AG09319 (cell line): ENCODE measurements at regions not wholly inside any gene's neighbourhood (a gene's known extent, or its start where the extent isn't known, plus 50 kb on each side); places are given as distances from the start of the nearest gene placed in this dataset.

ENCODE experiments used
- DNase-seq: peaks from one replicate; pipeline ENCODE4 v3.0.0-alpha.2; 2010; ENCODE audit warnings: low read depth; ENCODE audit errors: extremely low read depth
- TF ChIP-seq, protein P1 (sequence below): IDR thresholded peaks from 2 replicates; pipeline ENCODE4 v1.5.1; 2011; ENCODE audit warnings: low read depth, mild to moderate bottlenecking, inconsistent platforms, low read length, moderate library complexity

DNA sequence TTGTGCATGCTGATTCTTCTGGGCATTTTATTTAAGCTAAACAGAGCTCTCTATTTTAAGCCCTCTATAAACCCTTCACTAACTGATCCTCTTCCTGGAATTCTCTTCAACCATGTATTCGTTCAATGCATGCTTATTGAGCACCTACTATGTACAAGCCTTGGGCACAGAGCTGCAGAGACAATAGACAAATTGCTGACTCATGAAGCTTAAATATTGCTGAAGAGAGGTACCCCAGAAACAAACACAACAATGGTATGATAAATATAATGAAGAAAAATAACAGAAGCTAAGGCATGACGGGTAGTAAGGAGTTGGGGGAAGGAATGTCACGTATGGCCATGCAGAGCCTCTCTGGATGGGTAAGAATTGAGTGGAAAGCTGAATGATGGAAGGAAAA is 222.2 kb downstream of the PPARGC1A start:
- TF ChIP-seq, protein P1, sequence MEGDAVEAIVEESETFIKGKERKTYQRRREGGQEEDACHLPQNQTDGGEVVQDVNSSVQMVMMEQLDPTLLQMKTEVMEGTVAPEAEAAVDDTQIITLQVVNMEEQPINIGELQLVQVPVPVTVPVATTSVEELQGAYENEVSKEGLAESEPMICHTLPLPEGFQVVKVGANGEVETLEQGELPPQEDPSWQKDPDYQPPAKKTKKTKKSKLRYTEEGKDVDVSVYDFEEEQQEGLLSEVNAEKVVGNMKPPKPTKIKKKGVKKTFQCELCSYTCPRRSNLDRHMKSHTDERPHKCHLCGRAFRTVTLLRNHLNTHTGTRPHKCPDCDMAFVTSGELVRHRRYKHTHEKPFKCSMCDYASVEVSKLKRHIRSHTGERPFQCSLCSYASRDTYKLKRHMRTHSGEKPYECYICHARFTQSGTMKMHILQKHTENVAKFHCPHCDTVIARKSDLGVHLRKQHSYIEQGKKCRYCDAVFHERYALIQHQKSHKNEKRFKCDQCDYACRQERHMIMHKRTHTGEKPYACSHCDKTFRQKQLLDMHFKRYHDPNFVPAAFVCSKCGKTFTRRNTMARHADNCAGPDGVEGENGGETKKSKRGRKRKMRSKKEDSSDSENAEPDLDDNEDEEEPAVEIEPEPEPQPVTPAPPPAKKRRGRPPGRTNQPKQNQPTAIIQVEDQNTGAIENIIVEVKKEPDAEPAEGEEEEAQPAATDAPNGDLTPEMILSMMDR: no peak
- no peak for DNase-seq

DNA sequence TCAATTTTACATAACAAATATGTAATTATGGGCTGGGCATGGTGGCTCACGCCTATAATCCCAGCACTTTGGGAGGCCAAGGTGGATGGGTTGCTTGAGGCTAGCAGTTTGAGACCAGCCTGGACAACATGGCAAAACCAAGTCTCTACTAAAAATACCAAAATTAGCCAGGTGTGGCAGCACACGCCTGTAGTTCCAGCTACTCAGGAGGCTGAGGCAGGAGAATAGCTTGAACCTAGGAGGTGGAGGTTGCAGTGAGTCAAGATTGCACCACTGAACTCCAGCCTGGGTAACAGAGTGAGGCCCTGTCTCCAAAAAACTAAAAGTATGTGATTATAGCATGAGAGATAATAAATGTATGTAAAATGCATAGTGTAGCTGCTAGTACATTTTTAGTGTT is 229.0 kb downstream of the PPARGC1A start:
- TF ChIP-seq, protein P1: no peak
- DNase-seq: no peak

DNA sequence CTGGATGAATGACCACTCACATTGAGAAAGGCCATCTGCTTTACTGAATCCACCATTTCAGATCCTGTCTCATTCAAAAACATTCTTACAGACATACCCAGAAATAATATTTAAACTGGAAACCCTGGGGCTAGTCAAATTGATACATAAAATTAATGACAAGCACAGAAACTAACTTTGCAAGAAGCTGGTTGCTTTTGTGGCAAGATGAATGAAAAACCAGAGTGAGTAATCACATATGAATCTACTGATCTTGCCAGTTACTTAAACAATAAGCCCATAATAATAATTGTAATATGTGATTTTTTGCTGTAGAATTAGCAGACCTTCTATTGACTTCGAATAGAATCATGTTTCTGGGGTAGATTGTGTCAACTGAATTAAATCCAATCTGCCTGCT is 235.1 kb downstream of the PPARGC1A start:
- TF ChIP-seq, protein P1: no peak
- no peak for DNase-seq

DNA sequence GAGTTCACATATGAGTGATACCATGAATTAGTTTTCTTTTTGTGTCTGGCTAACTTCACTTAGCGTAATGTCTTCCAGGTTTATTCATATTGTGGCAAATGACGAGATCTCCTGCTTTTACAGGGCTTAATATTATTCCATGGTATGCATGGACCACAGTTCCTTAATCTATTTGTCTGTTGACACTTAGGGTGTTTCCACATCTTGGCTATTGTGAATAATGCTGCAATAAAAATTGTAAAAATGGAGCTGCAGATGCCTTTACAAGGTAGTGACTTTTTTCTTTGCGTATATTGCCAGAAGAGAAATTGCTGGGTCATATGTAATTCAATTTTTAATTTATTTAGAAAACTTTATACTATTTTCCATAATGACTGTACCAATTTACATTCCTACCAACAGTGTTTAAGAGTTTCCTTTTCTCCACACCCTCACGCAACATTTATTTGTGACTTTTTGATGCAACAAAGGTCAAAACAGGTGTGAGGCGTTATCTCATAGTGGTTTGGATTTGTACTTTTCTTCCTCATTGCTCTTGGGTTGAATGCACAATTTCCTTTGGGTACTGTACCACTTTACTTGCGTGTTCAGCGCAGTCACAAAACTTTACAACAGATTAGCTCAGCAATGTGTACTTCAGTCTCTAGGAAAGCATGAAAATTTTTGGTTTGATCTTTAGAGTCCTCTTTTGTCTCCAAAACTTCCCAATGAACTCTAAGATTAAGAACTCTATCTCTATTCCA is 240.8 kb downstream of the PPARGC1A start:
- no peak for DNase-seq
- TF ChIP-seq, protein P1: no peak

DNA sequence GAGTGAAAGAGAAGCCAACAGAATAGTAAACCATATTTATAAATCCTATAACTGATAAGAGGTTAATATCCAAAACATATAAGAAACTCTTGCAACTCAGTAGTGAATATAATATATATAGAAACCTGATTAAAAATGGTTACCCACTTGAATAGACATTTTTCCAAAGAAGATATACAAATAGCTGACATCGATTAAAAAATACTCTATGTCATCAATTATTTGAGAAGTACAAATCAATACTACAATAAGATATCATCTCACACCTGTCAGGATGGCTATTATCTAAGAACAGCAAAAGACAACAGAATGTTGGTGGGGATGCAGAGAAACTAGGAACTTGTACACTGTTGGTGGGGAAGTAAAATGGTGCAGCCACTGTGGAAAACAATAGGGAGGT is 254.4 kb downstream of the PPARGC1A start:
- DNase-seq: no peak
- TF ChIP-seq, protein P1: no peak

DNA sequence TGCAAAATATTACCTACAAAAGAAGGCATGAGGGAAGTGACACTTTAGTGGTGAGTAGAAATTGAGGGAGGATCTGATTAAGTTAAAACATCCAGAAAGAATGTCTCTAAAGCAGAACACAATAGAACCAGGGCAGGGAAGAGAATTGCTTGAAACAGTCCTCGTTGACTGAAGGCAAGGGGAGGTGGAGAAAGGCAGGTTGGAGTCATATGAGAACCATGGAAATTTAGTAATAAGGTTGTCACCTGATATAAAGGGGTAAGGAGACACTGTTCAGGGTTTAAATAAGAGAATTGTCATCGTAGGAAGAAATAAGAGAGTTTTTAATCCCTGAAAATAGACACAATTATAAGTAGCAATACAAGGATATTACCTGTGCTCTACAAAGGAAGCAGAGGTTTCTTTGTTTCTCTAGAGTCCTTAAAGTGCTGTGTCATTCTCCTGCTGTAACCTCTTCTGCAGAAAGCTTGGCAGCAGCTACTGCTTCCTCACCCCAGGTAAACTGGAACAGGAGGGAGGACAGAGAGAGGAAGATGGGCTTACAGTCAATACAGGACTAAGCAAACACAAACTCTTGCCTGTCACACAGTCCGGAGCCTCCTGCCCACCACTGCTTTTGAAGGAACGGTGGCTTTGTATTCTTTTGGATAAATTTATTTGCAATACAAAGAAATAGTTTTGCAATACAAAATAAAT is 258.4 kb downstream of the PPARGC1A start:
- TF ChIP-seq, protein P1: no peak
- DNase-seq: no peak

DNA sequence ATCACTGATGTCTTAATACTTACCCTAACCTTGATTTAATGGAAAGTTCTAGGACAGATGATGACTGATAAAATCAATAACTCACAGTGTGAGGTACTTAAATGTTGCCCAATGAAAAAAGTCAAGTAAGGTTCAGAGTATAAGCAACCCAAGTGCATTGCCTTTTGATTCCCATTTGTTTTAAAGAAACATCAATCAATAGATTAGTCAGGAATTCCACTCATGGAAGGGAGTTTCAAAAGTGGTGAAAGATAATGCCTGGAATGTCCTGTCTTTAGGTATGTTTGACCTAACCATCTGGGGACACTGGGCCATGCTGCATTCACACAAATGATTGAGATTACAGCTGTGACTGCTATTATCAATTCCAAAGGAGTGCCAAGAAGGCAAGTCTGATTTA is 259.7 kb downstream of the PPARGC1A start:
- DNase-seq: no peak
- TF ChIP-seq, protein P1: no peak
